HG02759 (cell line): ENCODE measurements at regions not wholly inside any gene's neighbourhood (a gene's known extent, or its start where the extent isn't known, plus 50 kb on each side); places are given as distances from the start of the nearest gene placed in this dataset.

Experiments used
- ATAC-seq: cut with Tn5 transposase; IDR thresholded peaks from one replicate; pipeline ENCODE4 v1.9.1; 2021; ENCODE audit warnings: mild to moderate bottlenecking, moderate library complexity; ENCODE audit not compliant: unreplicated experiment

DNA sequence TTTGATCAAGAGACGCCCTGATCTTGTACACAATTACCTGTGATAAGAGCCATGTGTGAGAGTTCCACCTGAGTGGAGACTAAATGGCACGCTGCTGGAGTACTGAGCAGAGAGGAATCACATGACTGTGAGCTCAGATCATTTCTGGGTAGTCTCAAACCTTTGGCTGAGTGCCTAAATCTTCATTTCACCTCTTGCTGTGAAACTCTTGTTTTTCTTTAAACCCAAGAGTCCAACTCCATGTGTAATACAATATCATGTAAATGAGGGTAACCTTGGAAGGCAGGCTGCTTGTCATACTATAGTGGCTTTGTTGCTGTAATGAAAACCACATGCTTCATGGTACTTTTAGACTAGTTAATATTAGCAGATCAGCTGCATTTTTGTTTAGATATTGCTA is 156.9 kb downstream of the CAND1 start:
- no peak for ATAC-seq

- no peak for ATAC-seq
Observed at GRCh38 chr12:67427336-67427735, 158.2 kb downstream of the CAND1 start.

- ATAC-seq = no peak
Observed at GRCh38 chr12:67428431-67428830, 159.3 kb downstream of the CAND1 start.

GRCh38 chr12:67430708-67431335 is 161.7 kb downstream of the CAND1 start:
- no peak for ATAC-seq

DNA sequence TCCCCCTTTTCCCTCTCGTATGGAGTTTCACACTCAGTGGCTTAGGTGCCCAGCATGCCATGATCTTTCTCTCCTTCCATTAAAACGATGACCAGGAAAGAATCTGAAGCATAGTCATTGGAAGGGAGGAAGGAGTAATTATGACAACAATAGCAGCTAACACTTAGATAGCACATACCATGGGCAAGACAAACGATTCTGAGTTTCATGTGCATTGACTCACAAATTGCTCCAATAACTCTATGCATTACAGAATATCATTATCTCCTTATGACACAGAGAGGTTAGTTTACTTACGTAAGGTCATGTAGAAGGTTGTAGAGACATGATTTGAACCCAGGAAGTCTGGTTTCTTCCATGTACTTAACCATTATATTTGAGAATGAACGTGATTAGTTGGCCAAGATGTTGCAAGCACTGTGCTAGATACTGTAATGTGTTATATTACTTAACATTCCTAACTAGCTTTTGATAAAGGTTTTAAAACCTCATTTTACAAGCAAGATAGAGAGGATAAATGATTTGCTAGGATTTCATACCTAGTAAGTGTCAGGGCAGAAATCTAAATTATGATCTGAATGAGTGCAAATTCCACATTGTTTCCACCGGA is 162.4 kb downstream of the CAND1 start:
- ATAC-seq = no peak

- ATAC-seq = peak; percentile 87
Observed at GRCh38 chr12:67433385-67434175, 164.4 kb downstream of the CAND1 start.

GRCh38 chr12:67434671-67435370 is 165.7 kb downstream of the CAND1 start:
- no peak for ATAC-seq

DNA sequence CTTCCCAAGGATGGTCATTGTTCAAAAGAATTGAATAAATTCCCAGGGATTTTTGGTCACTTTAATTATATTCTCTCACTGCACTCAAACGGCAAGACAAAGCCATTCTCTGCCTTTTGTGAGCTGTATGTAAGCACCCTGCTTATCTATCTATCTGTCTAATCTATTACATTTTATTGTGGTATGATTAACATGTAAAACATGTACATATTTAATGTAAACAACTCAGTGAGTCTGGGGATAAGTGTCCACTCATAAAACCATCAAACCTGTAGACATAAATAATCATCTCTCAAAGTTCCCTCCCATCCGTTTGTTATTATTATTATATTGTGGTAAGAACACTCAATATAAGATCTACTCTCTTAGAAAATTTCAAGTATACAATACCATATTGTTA is 167.1 kb downstream of the CAND1 start:
- ATAC-seq = no peak

DNA sequence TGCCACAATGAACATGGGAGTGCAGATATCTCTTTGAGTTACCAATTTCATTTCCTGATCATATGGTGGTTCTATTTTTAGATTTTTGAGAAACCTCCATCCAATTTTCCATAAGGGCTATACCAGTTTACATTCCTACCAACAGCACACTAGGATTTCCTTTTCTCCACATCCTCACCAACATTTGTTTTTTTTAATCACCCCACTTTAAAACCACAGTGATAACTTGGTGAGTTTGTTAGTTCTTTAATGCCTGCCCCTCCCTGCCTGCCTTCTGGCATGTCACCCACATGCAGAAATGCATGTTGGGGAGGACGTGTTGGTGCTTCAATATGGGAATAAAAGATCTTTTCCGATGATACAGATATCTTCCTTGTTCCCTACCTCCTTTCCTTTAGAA is 167.9 kb downstream of the CAND1 start:
- no peak for ATAC-seq

DNA sequence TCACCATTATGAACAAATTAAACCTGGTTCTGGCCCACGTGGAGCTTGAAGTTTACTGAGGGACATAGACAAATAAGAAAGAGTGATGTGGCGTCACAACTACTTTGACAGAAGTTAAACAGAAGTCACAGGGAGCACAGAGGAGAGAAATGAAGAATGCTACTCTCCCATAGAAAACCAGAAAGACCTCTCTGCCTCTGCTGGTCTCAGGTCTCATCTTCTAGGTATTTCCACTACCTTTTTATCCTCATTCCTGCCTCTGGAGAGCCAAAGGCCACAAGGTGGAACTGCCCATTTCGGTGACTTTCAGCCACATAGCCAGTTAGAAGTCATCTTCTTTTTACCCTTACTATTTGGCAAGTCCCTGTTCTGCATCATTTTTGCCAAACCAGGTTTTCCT is 170.5 kb downstream of the CAND1 start:
- no peak for ATAC-seq

GRCh38 chr12:67441736-67442346 is 172.7 kb downstream of the CAND1 start:
- peak; percentile 96 for ATAC-seq

DNA sequence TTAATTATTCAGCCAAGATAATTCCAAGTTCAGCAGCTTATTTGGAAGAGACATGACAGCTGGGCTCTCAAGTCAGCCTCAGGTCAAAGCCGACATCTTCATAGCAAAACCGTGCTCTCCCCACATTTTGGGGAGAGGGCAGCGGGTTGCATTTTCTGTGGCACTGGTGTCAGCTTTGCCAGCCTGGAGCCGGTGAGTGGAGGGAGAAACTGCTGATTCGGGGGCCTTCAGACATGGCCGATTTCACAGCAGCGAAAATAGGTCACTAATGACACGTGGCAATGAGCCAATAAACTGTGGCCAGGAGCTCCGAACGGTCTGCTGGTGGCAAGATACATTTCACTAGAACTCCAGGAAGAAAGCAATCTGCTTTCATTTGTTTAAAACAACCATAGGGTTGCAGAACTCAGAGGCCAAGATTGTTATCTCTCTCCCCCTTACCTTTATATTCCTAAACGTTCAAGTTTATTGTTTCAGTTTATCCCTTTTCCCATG is 173.2 kb downstream of the CAND1 start:
- ATAC-seq = no peak

DNA sequence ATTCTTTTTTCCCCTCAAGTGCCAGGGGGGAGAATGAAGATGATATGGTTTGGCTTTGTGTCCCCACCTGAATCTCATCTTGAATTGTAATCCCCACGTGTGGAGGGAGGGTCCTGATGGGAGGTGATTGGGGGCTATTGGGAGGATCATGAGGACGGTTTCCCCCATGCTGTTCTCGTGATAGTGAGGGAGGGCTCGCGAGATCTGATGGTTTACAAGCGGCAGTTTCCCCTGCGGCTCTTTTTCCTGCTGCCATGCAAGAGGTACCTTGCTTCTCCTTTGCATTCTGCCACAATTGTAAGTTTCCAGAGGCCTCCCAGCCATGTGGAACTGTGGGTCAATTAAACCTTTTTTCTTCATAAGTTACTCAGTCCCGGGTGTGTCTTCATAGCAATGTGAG is 173.7 kb downstream of the CAND1 start:
- ATAC-seq = no peak

GRCh38 chr12:67444542-67444941 is 175.4 kb downstream of the CAND1 start:
- no peak for ATAC-seq

- no peak for ATAC-seq
Observed at GRCh38 chr12:67446716-67447115, 177.6 kb downstream of the CAND1 start.

- no peak for ATAC-seq
Observed at GRCh38 chr12:67447180-67447579, 178.0 kb downstream of the CAND1 start.

- peak; percentile 68 for ATAC-seq
Observed at GRCh38 chr12:67449591-67450052, 180.5 kb downstream of the CAND1 start.

GRCh38 chr12:67450441-67450840 is 181.3 kb downstream of the CAND1 start:
- no peak for ATAC-seq

GRCh38 chr12:67451206-67451605 is 182.0 kb downstream of the CAND1 start:
- no peak for ATAC-seq

- peak; percentile 73 for ATAC-seq
Observed at GRCh38 chr12:67452119-67452805, 183.1 kb downstream of the CAND1 start.
